HG03442 (cell line): ENCODE measurements at regions not wholly inside any gene's neighbourhood (a gene's known extent, or its start where the extent isn't known, plus 50 kb on each side); places are given as distances from the start of the nearest gene placed in this dataset.
"Not testable (repeated sequence)": the region's sequence is repeated elsewhere in the genome, so short reads cannot be mapped to it uniquely, and the experiment has no call there.

Source experiments
- ATAC-seq: cut with Tn5 transposase; IDR thresholded peaks from one replicate; pipeline ENCODE4 v1.9.1; 2021; ENCODE audit warnings: mild to moderate bottlenecking, moderate library complexity; ENCODE audit not compliant: unreplicated experiment

GRCh38 chr7:16098058-16098457 is 323.3 kb downstream of the CRPPA start:
- no peak for ATAC-seq

DNA sequence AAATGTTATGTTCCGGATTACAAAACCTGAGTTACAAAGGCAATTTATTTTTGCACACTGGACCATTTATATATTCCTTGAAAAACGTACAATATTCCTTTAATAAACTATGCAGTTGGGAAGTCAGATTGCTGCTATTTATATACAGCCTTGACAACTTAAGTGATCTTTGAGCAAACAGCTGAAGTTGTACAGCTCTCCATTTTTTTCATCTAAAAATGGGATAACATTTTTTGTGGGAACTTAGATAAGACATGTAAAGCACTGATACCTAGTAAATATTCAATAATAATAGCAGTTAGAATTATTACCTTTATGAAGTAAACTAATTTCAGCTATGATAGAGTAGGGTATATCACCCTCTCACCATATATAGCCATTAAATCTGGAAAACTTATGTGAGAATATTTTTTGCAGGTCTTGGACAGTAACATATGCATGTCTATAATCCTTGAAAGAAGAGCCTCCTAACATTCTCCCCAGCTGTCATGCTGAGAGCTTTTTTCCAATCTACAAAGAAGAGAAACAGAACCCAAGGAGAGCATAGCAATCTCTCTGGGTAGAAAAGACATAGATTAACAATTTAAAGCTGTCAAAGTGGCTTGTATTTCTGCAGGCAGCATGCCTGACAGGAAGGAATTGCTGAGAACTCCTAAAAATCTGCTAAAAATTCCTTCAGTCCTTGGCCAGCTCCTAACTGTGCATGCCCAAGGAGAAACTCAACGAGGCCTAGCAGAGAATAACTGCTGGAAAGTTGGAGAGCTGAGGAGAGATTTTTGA is 326.0 kb downstream of the CRPPA start:
- no peak for ATAC-seq

GRCh38 chr7:16094651-16095050 is 326.7 kb downstream of the CRPPA start:
- ATAC-seq: no peak

- no peak for ATAC-seq
Observed at GRCh38 chr7:16092711-16093110, 328.6 kb downstream of the CRPPA start.

DNA sequence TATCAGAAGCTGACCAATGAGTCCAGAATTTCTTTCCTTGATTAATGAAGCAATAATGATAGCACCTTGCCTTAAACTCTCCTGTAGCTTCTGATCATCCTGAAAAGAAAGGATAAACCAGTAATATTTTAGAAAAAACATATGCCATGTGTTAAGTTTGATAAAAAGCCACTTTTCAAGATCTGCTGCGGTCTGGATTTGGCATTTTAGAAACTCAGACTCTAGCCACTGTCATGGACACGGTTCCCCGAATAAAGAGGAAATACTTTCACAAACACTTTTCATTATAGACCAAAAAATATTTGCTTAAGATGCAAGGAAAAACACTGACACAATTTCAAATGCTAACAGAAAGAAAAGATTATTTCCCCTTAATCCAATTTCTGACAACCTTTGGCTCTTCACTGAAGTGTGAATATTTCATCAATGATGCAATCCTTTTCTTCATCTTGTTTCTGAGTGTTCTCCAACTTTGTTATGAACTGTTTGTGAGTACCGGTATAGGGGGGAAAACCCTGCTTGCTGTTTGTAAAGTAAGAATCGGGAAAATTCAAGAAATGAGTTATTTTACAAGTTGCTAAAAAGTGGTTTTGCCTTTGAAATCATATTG is 329.5 kb downstream of the CRPPA start:
- ATAC-seq: no peak

DNA sequence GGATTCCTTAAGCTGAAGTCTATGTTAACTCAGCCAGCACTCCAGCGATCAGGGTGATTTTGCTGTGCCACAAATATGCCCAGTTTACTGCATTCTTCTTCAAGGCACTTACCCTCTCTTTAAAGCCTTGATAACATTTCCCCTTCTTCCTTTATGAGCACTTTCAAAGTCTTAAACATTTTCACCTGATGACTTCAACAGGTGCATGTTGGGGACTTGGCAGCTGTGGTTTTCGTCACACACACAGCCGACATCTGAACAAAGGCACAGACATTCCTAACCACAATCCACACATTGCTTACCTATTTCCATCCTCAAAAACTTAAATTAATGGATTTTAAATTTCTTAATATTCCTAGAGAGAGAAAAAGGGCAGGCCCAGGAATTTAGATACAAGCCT is 331.5 kb downstream of the CRPPA start:
- ATAC-seq: no peak

GRCh38 chr7:16089191-16089590 is 332.1 kb downstream of the CRPPA start:
- no peak for ATAC-seq

- ATAC-seq: no peak
Observed at GRCh38 chr7:16086743-16087142, 334.6 kb downstream of the CRPPA start.

DNA sequence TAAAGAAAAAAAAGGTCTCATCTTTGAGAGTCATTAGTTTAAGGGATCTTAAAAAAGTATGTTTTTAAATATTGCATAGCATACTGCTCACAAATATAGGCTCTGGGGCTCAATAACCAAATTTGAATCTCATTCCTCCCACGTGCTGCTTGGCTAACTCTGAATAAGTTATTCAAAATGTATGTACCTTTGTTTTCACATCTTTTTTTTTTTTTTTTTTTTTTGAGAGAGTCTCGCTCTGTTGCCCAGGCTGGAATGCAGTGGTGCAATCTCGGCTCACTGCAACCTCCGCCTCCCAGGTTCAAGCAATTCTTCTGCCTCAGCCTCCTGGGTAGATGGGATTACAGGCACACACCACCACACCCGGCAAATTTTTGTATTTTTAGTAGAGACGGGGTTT is 335.6 kb downstream of the CRPPA start:
- not testable (repeated sequence) for ATAC-seq

DNA sequence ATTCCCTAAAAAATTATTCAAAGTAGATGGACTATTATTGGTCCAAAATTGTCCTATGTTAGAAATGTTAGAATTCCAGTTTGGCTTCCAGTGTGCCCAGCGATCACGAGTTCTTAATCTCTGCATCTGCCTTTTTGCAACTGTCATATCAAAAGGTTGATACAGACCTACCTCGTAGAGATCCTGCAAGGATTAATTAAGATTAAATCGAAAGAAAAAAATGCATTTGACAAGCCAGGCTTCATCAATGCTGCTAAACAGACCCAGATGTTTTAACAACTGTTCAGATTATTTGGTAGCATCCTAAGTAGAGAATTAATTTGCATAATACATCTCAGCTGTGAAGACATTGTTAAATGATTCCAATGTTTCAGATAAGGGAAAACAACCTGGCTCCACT is 336.5 kb downstream of the CRPPA start:
- ATAC-seq: no peak

GRCh38 chr7:16084370-16084769 is 337.0 kb downstream of the CRPPA start:
- no peak for ATAC-seq

- no peak for ATAC-seq
Observed at GRCh38 chr7:16083931-16084330, 337.4 kb downstream of the CRPPA start.

- ATAC-seq: no peak
Observed at GRCh38 chr7:16080131-16080530, 341.2 kb downstream of the CRPPA start.

DNA sequence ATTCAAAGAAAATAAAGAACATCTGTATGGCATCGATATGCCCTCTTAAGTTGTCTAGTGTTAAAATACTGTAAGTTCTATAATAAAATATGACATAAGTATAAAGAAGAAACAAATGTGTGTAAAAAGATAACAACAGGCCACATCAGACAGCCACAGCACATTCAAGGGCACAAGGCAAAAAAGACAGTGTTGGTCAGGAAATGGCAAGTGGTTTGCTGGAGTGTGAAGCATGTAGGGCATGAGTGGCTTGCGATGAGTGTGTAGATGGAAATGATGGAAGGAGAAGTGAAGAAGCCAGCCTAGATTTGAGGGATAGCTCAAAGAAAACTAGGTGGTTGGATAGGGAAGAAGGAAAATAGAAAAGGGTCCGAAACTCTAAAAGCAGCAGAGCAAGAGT is 341.6 kb downstream of the CRPPA start:
- no peak for ATAC-seq

DNA sequence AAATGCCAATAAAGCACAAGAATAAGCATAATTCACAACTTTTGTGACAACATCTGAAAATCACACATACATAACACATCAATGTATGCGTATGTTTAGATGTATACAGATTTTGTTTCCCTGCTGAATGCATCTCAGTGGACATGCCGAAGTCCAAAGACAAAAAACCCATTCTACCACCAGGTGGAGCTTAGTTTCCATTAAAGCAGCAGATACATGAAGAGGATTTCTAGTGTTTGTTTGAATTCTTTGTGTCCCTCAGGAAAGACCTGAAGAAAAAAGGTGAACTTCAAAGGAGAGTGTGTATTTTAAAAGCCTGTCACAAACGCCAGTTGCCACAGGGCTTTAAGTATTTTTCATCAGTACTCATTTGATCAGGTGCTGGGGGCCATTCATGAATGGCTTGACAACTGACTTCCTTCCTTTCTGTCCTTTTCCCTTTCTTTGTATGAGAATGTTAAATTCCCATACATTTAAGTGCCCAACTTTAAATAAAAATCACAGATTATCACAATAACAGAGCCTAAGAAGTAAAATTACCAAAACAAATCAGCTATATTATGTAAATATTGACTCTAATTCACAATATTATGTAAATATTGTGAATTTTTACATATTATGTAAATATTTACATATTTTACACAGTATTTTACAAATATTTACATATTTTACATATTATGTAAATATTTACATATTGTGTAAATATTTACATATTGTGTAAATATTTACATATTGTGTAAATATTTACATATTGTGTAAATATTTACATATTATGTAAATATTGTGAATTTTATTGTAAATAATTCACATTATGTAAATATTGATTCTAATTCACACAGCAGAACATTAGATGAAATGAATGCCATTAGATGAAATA is 343.0 kb downstream of the CRPPA start:
- ATAC-seq: peak; percentile 73

DNA sequence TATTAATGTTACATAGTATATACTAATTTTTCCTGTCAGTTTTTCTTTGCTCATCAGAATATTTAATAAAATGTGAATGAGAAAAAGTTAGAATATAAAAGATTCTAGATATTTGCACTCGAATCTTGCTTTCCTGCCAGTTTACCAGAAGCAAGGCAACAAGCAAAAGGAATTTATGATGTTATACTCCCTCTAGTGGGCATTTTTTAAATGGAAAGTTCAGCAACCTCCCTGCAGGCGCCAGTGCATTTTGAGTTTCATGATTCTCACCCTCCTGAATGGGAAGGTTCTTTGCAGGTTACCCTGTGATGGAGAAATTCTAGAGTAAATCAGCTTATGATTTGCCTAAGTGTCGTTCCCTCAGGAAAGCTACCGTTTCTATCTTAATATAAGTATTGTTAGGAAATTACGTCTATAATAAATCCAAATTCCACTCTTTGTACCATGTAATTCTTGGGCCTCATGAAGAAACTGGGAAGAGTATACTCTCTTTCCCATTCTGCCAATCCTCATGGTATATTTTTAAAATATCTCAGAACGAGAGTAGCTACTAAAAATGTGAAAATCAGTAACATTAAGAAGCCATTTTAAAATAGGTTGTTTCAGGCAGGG is 350.0 kb downstream of the CRPPA start:
- peak; percentile 82 for ATAC-seq

DNA sequence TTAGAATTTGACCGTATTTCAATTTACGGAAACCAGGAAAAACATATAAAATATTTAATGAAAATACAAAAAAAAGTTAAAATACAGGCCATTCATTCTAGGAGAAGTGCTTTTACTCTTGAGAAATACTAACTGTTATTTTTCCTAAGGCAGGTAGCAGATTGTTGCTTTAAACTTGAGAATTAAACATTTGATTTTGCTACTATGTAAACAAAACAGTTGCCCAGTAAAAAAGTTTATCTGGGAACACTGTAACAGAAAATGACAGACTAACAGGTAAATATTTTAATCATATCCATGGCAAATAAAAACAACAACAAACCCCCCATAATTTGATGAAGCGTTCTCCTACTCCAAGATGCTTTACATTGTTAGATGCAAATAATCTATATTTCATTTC is 350.5 kb downstream of the CRPPA start:
- no peak for ATAC-seq

GRCh38 chr7:16069998-16070397 is 351.3 kb downstream of the CRPPA start:
- no peak for ATAC-seq

DNA sequence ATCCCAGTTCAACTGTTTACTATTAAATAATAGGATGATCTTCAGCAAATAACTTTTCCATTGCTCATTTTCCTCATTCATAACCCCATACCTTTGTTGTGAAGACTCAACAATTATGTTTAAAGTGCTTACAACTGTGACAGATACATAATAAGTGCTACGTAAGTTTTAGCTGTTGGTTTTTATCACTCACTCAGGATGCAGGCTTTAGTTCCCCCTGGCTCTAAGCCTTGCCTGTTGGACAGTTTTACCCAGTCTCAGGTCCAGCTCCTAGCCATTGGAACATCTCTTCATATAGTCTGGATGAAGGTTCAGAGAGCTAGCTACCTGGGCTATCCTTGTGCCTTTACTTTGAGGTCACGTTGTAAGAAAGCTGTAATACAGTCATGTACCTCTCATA is 353.2 kb downstream of the CRPPA start:
- no peak for ATAC-seq

GRCh38 chr7:16067711-16068110 is 353.6 kb downstream of the CRPPA start:
- ATAC-seq: no peak

DNA sequence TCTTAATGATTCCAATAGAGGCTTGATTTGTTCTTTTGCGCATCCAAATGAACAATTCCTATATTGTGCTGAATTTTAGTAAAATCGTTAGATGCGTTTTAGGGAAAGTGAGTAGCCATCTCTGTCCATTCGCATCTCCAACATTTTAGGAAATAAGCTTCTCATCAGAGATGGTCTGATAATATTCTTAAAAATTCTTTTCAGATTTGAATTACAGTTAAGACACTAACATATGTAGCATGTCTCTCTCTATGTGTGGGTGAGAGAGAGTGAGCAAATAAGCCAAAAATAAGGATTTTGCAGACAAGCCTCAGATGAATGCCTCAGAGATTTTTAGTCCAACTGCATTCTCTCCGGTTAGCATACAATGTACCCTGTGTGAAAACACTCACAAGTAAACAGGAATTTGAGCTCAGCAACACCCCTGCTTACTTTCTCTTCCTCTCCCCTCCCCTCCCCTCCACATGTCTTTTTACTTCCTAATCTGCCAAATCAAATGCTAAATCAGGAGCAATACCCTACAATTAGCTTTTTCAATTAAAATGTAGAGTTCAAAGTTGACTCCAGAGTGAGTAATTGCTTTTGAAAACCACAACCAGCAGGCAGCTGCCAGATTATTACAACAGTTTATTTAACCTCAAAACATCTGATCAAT is 354.4 kb downstream of the CRPPA start:
- ATAC-seq: no peak
